GM21786 (cell line): ENCODE measurements at regions not wholly inside any gene's neighbourhood (a gene's known extent, or its start where the extent isn't known, plus 50 kb on each side); places are given as distances from the start of the nearest gene placed in this dataset.

Experiments used
- ATAC-seq: cut with Tn5 transposase; IDR thresholded peaks from one replicate; pipeline ENCODE4 v1.9.1; 2021; ENCODE audit not compliant: unreplicated experiment

DNA sequence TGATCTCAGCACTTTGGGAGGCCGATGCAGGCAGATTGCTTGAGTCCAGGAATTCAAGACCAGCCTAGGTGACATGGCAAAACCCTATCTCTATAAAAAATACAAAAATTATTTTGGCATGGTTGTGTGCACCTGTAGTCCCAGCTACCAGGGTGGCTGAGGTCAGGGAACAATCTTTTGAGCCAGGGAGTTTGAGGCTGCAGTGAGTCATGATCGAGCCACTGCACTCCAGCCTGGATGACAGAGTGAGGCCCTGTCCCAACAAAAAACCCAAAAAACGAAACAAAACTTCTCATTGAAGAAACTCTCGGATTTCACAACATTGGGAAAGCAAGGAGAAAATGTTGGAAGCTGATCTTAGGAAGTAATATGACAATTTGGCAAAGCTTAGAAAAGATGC lies 317.3 kb upstream of the MGAT5 start:
- no peak for ATAC-seq

DNA sequence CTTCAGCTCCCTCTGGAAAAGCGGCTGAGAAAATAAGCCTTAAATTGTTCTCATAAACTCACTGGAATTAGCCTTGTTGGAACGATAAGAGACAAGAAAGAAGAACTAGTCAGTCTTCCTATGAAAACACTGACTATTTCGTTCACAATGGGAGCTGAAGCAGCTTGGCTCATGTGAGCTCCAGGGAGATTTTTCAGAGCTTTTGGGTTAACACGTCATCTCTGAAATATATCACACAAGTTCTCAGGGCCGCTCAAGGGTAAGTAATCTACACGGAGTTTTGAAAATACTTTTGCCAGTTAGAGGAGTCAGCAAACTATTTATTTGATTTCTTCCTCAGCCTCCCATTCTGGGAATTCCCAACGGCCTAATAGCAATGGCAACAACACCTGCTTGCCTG lies 316.2 kb upstream of the MGAT5 start:
- no peak for ATAC-seq

DNA sequence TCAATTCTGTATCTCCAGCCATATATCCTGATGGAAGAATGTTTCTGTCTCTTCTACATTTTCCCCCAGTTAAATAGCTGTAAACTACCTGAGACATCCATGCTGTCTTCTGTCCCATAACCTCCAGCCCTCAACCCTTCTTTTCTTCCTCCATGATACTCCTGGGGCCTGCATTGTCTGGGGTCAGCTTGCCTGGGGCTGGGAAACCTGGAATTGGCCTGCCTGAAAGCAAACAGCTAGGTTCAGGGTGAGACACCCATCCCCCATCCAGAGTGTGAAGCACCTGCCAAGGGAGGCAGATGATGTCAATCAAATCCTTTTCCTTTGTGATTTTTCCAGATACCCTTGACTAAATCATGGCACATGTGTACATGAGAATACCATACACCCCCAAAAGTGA lies 313.7 kb upstream of the MGAT5 start:
- ATAC-seq: no peak

DNA sequence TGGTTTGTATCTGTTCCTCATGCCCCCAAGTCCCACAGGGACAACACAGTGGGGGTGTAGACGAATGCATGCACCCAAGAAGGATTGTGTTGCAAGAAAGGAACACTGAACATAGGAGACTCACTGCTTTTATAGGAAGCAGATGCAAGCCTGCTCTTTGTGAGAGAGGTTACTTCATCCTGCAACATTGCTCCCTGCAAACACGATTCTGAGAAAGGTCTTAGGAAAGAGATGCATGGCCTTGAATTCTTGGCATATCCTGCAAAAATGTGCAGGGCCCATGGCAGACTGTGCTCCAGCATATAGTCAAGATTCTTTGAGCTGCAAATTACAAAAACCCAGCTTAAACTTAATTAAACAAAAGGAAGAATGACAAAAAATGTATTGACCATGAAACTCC lies 312.2 kb upstream of the MGAT5 start:
- no peak for ATAC-seq

DNA sequence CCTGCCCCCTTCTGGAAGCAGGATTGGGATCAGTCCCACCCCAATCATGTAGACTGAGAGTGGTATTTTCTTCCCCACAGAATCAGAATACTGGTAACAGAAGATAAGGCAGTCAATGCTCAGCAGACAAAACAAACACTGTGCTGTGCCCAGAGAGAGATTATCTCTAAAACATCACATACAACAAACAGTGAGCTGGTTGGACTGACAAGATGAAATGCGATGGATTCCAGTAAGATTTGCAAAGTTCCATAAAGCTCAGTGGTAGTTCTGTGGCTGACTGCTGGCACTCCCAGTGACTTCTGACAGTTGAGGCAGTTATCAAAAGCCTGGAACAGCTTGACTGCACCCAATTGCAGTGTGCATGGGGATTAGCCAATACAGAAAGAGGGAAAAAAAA lies 311.5 kb upstream of the MGAT5 start:
- no peak for ATAC-seq

DNA sequence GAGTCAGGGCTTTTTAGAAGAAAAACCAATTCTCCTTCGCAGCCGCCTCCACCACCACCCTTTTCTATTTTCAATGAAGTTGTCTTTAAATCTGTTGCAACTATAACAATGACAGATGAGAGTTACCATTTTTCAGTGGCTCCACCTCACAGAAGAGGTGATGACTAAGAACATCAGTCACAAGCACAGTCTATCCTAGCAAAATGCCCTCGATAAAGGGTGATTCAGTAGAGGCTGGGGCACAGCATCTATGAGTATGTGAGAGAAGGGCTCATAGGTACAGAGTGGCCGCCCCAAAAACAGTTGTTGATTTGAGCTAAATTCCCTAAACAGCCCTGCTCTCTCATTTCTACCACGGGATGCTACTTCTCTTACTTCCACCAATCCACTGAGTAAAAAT lies 310.8 kb upstream of the MGAT5 start:
- ATAC-seq: no peak

DNA sequence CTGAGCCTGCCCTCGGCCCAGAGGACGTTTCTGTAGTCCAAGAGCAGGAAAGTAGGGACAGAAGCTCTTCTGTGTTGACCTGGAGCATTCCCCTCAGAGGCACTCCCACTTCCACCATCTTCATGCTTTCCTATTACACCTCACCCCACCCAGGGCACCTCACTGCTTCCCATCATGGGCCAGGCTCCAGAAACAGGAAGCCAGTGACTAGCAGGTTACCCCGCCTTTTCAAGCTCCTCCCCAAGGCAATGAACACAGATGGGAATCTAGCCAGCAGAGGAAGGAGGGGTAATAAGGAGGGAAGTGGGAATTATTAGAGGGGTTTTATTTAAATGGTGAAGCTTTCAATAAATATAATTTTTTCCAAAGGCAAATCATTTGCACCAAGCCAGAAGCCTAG lies 308.8 kb upstream of the MGAT5 start:
- ATAC-seq: no peak

DNA sequence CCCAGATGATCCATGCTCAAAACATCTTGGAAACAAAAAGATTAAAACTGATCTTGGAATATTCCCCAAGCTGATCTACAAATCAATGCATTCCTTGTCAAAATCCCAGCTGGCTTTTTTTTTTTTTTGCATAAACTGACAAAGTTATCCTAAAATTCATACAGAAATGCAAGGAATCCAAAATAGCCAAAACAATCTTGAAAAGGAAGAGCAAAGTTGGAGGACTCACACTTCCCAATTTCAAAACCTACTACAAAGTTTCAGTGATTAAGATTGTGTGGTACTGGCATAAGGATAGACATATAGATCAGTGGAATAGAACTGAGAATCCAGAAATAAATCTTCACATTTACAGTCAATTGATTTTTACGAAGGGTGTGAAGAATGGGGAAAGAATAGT lies 306.8 kb upstream of the MGAT5 start:
- no peak for ATAC-seq

DNA sequence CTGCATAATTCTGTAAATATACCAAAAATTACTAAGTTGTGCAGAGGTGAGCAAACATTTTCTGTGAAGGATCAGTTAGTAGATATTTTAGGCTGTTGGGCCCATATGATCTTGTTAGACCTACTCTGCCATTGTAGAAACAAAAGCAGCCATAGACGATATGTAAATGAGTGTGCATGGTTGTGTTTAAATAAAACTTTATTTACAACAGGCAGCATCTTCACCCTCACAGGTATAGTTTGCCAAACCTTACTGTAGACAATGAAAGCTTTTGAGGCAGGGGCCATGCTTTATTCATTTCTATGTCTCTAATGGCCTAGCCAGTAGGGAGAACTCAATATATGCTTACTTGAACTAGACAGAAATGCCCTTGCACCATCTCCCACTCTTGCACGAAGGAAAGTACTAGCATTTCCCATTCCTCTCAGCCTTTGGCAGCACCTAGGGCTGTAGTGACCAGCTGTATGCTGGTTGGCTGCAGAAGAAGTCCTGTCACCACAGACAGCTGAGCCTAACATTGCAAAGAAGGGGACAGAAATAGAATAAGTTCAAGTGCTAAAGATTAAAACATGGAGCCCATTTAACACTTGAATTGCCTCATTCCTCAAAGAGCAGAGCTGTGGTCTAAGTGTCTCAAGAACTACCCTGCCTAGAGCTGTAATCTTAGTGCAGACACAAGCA lies 305.1 kb upstream of the MGAT5 start:
- no peak for ATAC-seq

DNA sequence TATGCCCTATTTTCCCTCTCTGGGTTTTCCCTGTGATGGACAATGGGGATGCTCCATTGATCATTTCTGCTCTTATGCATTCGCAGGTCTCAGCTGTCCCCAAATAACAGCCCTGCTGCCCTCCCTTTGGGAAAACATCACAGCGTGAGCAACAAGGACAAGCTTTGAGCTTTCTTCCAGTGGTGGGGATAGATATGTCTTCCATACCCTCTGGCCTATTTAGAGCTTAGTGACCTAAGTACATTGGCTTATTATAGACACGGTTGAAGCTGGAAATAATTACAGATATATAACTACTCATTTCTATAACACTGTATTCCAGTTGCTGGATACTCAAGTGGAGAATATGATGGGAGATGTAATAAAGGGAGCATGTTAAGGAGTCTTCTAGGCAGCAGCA lies 304.3 kb upstream of the MGAT5 start:
- ATAC-seq: no peak

DNA sequence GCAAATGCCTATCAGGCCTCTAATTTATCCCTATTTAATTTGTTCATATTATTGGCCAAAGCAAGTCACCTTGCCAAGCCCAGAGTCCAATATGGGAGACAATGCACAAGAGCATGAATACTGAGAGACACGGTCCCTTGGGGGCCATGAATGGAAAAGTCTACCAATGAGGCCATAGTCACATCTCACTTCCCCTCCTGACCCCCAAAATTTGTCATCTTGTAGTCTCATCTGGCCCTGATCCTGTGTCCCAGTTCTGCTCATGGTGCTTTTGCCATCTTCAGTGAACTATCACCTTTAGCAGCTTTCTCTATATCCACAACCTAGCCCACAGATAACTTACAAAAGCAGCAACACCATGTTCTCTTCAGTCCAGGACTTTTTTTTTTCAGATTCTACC lies 302.7 kb upstream of the MGAT5 start:
- no peak for ATAC-seq

DNA sequence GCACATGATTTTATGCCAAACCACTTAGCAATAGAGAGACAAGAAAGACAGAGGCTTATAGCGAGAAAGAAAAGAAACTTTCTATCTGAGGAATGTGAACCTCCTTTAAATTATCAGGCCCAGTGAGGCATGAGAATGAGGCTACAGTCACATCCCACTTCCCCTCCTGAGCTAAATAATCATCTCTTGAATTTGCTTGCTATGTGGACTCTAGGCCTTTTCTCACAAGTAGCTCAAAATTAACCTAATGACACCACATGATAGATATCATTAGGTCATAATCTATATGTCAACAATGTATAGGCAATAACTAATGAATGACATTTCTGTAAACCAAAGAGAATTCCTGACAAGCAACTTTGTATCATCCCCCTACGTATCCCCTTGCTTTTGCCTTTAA lies 301.5 kb upstream of the MGAT5 start:
- peak; percentile 35 for ATAC-seq

DNA sequence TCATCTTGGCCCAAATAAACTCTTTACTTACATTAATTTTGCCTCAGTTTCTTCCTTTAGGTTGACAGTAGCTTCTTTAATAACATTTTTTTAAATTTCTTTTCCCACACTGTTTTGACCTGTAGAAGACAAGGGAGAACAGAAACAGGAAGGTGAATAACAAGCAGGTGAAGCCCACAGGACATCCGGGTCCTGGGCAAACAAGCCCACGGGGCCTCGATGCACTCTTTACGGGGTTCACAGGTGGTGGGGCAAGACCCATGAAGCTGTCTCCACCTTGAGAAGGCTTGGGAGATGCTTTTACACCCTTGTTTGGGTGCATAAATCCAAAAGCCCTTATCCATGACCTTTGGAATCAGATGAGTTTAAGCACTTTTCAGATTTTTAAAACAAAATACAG lies 301.0 kb upstream of the MGAT5 start:
- no peak for ATAC-seq

DNA sequence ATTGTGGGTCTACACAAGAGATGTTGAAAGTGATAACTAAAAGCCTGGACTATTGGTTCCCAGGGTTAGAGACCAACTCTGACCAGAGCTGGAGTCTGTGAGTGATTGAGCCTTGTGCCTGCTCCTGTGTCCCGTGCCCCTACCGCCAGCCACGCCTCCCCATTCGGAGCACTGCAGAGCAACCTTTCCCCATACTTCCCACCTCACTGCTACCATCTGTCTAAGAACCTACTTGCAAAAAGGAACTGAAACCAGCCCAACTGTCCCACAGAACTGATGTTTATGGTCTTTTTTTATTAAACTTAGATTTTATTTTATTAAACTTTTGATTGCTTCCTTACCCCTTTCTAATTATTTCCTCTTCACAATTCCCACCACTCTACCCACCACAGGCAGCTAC lies 300.3 kb upstream of the MGAT5 start:
- peak; percentile 68 for ATAC-seq

DNA sequence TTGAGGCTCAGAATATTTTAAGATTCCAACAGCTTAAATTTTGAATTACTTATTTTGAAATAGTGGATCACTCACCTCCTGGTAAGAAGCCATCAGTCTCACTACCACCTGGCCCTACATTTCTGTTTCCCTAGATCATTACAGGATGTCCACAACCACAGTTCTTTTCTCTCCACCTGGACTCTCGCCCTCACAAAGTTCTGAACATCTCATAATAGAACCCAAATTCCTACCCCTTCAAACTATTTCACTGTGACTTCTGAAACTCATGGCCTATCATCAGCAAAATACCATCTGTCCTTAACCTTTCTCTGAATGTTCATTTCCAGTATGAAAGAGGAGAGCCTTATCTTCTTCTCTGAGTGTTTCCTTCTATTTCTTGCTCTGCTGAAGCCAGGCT lies 299.2 kb upstream of the MGAT5 start:
- no peak for ATAC-seq

DNA sequence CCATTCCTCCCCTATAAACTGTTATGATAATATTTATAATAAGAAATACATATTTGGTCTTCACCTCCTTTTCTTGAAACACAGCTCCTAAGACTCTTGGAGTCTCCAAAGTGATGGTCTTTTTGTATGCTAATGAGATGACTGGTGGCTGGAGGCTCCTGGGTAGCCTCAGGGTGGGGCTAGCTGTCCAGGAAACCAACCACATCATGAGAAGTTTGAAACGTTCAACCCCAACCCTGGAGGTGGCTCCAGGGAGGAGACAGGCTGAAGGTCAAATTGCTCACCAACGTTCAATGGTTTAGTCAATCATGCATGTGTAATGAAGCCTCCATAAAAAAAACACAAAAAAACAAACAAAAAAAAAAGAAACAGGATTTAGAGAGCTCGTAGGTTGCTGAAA lies 298.7 kb upstream of the MGAT5 start:
- ATAC-seq: no peak

DNA sequence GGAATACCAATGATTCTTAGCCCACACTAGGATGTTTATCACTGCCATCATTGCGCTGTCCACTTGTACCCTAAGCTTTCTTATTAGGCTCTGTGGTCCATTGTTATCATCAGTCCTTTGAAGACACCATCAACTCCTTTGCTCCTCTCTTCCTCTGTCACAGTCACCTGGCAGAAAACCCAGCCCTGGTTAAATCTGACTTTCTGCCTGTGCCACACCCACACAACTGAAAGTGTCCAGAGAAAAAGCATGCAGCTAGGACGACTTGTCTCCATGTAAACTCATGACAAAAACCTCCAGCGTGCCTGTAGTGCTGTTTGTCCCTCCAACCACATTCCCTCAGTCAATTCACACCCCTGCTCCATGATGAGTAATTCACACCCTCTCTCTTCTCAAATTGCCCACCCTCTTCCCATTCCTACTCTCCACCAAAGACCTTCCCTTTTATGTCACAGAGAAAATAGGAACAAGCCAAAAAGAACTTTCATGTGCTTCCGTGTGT lies 297.4 kb upstream of the MGAT5 start:
- no peak for ATAC-seq

DNA sequence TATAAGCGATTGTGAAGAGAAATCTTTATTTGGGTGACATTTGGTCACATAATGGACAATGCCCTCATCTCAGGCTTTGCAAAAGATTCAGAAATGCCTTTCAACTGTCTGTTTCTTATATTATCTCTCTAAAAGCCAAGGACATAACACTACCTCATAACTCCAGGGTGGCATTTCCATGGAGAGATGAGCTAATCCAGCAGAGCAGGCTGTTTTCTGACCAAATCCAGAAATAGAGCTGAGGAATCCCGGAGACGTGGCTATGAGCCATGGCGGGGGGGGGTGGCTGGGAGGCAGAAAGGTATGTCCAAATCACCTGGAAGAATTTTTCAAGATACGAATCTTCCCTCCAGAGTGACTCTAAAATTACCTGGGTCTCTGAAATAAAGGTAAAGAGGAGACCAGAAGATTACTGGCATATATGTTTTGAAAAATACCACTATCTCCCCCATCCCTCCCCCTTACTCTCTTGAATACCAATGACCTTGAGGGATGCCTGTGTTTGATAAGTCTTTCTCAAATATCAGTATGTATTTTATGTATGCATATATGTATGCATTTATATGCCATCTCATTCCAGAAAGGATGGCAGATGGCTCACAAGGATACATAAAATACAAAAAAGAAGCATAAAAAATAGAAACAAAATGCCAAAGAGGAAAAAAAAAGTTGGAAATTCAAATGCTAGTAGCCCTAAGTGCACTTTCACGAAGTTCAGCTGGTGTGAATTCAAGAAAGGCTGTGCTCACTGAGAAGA lies 296.0 kb upstream of the MGAT5 start:
- ATAC-seq: no peak

DNA sequence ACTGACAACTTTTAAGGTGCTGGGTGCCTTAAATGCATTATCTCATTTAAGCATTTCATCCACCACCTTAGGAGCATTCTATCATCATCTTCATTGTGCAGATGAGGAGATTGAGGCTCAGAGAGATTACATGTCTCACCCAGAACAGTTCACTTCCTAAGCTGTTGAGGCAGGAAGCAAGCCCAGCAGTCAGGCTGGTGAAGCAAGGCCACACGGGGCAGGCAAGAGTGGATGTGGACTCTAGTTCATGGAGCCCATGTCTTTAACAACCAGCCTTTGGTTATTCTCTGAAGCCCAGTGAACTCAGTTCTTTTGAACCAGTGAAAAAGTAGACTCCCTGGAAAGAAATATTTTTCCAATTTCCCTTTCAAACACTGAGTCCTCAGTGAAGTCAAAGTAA lies 294.8 kb upstream of the MGAT5 start:
- no peak for ATAC-seq

DNA sequence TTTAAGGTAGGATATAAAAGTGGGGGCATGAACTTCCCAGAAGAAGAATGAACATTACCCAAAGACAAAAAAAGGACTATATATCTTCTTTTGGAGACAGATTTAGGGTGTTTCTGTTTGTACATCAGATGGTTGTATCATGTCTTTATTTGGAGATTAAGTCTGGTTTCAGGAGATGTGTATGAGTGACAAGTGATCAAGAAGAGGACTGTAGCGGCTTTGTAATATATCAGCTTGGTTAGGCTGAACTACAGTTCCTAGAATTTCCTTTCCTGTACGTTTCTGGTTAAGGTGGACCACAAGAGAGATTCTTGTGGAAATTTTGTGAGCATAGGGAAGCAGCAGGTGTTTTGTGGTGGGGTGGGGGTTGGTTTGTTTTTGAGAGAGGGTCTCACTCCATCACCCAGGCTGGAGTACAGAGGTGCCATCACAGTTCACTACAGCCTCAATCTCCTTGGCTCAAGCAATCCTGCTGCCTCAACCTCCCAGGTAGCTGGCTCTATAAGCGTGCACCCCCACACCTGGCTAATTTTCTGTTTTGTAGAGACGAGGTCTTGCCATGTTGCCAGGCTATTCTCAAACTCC lies 287.1 kb upstream of the MGAT5 start:
- ATAC-seq: no peak

DNA sequence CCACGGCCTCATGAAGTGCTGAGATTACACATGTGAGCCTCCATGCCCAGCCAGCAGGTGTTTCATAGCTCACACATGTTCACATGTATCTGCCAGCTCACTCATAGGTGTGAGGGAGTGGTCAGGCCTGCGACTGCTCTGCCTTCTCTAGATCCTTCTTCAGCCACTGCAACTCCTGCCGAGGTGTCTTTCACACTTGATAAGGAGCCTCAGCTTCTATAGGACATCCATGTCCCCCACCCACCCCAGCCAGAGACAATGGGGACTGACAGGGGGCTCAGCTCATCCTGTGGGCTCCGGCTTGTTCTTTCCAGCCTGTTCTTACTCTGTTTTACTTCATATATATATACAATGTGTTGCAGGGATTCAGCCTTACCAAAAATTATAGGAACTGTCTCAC lies 286.5 kb upstream of the MGAT5 start:
- ATAC-seq: no peak

DNA sequence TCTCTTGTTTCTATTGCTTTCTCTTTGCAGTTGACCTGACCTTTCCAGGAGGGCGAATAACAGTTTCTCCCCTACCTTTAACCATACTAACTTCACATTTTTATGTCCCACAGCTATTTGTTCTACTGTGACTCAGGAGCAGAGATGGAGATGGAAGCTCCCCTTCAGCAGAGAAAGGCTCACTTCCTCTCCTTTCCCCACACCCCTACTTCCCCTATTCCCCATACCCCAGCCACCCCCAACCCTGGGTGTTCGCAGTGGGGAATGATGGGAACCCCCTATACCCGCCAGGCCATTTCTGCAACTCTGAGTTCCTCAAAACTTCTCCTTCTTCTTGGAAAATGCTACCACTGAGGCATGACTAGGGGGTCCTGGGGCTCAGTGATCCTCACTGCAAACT lies 285.4 kb upstream of the MGAT5 start:
- ATAC-seq: no peak
